ENCODE measurements at regions not wholly inside any gene's neighbourhood (a gene's known extent, or its start where the extent isn't known, plus 50 kb on each side); places are given as distances from the start of the nearest gene placed in this dataset.

DNA sequence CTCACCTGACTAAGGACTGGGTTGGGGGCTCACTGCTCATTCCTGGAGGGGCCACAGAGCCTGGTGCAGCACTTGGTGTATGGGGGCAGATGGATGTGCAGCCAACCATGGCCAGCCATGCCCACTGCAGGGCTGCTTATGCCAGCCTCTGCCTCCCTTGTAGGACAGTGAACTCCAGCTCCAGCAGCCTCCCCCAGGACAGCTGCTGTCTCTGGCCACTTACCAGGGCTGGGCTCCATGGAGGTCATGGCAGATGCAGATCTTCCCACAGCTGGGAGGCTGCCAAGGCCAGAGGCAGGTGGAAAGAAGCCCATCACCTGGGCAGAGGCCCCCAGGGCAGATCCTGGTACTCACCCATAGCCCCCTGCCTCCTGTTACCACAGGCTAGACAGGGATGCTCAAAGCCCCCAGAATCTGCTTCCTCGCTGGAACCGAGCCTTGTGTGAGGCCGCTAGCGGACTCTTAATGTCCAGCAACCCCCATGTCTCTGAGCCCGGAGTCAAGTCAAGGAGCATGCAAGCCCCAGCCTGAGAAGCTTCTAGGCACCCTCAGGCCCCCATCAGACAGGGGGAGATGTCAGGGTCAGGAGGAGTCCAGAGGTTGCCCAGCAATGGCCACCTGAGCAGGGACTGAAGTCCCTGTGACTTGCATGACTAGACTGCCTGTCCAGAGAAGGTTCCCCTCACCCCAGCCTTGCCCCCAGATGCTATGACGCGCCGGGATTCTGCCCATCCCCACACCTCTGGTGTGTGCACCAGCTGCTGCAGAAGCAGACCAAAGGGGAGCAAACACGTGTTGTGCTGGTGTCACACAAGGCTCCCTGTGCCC lies 123.6 kb downstream of the TWIST2 start:
- TF ChIP-seq, protein P1, sequence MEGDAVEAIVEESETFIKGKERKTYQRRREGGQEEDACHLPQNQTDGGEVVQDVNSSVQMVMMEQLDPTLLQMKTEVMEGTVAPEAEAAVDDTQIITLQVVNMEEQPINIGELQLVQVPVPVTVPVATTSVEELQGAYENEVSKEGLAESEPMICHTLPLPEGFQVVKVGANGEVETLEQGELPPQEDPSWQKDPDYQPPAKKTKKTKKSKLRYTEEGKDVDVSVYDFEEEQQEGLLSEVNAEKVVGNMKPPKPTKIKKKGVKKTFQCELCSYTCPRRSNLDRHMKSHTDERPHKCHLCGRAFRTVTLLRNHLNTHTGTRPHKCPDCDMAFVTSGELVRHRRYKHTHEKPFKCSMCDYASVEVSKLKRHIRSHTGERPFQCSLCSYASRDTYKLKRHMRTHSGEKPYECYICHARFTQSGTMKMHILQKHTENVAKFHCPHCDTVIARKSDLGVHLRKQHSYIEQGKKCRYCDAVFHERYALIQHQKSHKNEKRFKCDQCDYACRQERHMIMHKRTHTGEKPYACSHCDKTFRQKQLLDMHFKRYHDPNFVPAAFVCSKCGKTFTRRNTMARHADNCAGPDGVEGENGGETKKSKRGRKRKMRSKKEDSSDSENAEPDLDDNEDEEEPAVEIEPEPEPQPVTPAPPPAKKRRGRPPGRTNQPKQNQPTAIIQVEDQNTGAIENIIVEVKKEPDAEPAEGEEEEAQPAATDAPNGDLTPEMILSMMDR (IDR thresholded peaks at IDR 0.05; ENCODE audit: insufficient read depth, low read length, missing control alignments) = no peak

GRCh38 chr2:238972146-238972445 lies 124.2 kb downstream of the TWIST2 start:
- no peak for DNase-seq (ENCODE audit: low read depth, low spot score)
- TF ChIP-seq, protein P1 (IDR thresholded peaks at IDR 0.05; ENCODE audit: insufficient read depth, low read length, missing control alignments) = no peak
- H3K4me3 ChIP-seq (ENCODE audit: low read depth, low read length) = no peak overlapping the region
- POLR2A ChIA-PET = interaction anchor here (1.5 kb wide), 1 partner anchor 124 kb away, joined by 4 read pairs; the partner anchor contains the start of gene TWIST2
- CTCF ChIA-PET = interaction anchor here (0.8 to 6.1 kb wide), 5 partner anchors 12 to 187 kb away, joined by 3 to 67 read pairs (median 10); no protein-coding TSS in a partner anchor

More for the DNA sequence above, 123.6 kb downstream of the TWIST2 start:
- no peak overlapping the region for H3K4me3 ChIP-seq (ENCODE audit: low read depth, low read length)
- no peak for DNase-seq (ENCODE audit: low read depth, low spot score)
- ChIA-PET CTCF (interaction anchor here (0.7 to 6.1 kb wide), 15 partner anchors 13 to 134 kb away, joined by 3 to 67 read pairs (median 4); no protein-coding TSS in a partner anchor), POLR2A (no interaction called here)

GRCh38 chr2:238973038-238973739 lies 125.3 kb downstream of the TWIST2 start:
- H3K4me3 ChIP-seq (ENCODE audit: low read depth, low read length) = no peak overlapping the region
- TF ChIP-seq, protein P1 (IDR thresholded peaks at IDR 0.05; ENCODE audit: insufficient read depth, low read length, missing control alignments) = no peak
- POLR2A ChIA-PET = interaction anchor here (1.5 kb wide), 1 partner anchor 125 kb away, joined by 4 read pairs; the partner anchor contains the start of gene TWIST2
- CTCF ChIA-PET = interaction anchor here (0.5 to 6.1 kb wide), 11 partner anchors 10 to 202 kb away, joined by 3 to 67 read pairs (median 7); no protein-coding TSS in a partner anchor
- DNase-seq (ENCODE audit: low read depth, low spot score) = no peak

GRCh38 chr2:238974081-238974480 lies 126.2 kb downstream of the TWIST2 start:
- POLR2A ChIA-PET = interaction anchor here (1.2 kb wide), 1 partner anchor 125 kb away, joined by 3 read pairs; no protein-coding TSS in a partner anchor
- CTCF ChIA-PET = interaction anchor here (0.7 to 6.1 kb wide), 10 partner anchors 10 to 202 kb away, joined by 3 to 67 read pairs (median 5); no protein-coding TSS in a partner anchor
- TF ChIP-seq, protein P1 (IDR thresholded peaks at IDR 0.05; ENCODE audit: insufficient read depth, low read length, missing control alignments) = no peak
- DNase-seq (ENCODE audit: low read depth, low spot score) = no peak
- no peak overlapping the region for H3K4me3 ChIP-seq (ENCODE audit: low read depth, low read length)

DNA sequence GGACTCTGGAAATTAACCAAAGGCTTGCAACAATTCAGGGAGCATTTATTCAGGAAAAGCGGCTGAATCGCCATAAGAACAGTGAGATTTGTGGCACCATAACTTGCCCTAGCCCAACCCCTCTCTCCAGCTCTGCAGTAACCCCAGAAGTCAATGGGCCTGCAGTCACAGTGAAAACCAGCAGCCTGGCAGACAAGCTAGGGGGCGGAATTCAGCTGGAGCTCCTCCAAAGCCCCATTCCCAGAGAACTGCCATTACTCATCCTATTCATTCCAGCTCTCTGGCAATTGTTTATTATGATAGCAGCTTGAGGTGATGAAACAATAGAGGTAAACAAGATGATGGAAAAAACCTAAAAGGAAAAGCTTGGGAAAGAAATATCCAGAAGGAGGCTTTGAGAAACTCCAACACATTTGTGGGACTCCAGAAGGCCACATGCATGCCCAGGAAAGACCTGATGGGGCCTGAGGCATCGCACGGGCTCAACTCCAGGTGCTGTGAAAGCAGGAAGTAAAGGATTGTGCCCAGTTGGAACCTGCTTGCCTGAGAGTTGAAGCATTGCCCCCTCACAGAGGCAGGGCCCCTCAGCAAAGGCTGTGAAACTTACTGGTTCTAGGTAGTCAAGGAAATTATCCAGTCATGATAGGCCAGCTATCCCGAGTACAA lies 126.7 kb downstream of the TWIST2 start:
- ChIA-PET CTCF (interaction anchor here (0.7 to 6.1 kb wide), 11 partner anchors 10 to 190 kb away, joined by 3 to 67 read pairs (median 3); no protein-coding TSS in a partner anchor), POLR2A (interaction anchor here (1.2 kb wide), 1 partner anchor 126 kb away, joined by 3 read pairs; no protein-coding TSS in a partner anchor)
- DNase-seq (ENCODE audit: low read depth, low spot score) = peak; percentile 37
- H3K4me3 ChIP-seq (ENCODE audit: low read depth, low read length) = no peak overlapping the region
- TF ChIP-seq, protein P1 (IDR thresholded peaks at IDR 0.05; ENCODE audit: insufficient read depth, low read length, missing control alignments) = peak; percentile 53

Measured in AG04449 (cell line).